ENCODE measurements at regions not wholly inside any gene's neighbourhood (a gene's known extent, or its start where the extent isn't known, plus 50 kb on each side); places are given as distances from the start of the nearest gene placed in this dataset.
"Not testable (repeated sequence)": the region's sequence is repeated elsewhere in the genome, so short reads cannot be mapped to it uniquely, and the experiment has no call there.

DNA sequence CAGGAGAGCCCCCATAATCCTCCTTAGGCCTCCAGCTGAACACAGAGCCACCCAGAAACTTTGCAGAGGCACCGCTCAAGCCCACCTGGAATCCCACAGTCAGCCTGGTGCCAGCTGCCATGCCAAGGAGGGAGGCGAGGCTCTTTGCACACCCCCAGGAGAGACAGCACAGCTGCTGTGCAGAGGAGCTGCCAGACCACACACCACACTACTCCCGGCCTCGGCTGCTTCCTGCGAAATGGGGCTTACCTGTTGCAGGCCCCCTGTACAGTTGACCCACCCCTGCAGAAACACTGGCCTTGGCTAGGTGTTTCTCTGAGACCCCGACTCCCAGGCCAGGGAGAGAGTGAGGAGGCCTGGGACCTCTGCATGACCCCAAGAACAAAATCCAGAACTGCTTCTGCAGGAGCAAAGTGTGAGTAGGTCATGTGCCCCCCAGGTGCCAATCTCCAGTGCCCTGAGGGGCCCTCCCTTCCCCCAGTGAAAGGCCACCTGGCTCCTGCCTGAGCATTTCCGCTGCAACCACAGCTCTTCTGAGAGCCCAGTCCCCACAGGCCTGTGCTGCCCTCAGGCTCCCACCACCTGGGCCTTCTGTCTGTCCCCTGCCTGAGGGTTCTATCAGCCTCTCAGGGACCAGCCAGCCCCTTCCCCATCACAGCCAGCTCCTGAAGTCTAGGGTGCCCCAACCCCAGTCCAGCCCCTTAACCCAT is 580.4 kb downstream of the UQCRFS1 start:
- Histone ChIP-seq H4K8ac (ENCODE audit: low read depth, low read length) (no peak overlapping the region), H3K14ac (ENCODE audit: low read length) (no peak overlapping the region), H3K9ac (ENCODE audit: low read depth, low read length, poor library complexity) (no peak overlapping the region), H2BK5ac (ENCODE audit: low read length) (peak overlapping the region; percentile 35), H3K27ac (replicated peaks; ENCODE audit: low read length) (no peak overlapping the region), H3K4me3 (ENCODE audit: low read length in 2 of 2) (no peak overlapping the region), H3K18ac (ENCODE audit: low read length) (peak overlapping the region; percentile 62), H3K4ac (ENCODE audit: low read length) (peak overlapping the region; percentile 45), H3K9me3 (replicated peaks in 1 of 2; ENCODE audit: control insufficient read depth in 2 of 2, insufficient read depth in 1 of 2, low read depth in 1 of 2, low read length in 2 of 2) (no peaks in the 10 kb centered on the region), H4K91ac (ENCODE audit: low read depth, low read length, poor library complexity) (no peak overlapping the region), H3K36me3 (replicated peaks in 1 of 2; ENCODE audit: control insufficient read depth in 2 of 2, insufficient read depth in 2 of 2, low read length in 2 of 2) (no peaks in the 10 kb centered on the region), H3K27me3 (ENCODE audit: control insufficient read depth in 3 of 3, insufficient read depth in 3 of 3, low read depth in 1 of 3, low read length in 3 of 3) (no peaks in the 10 kb centered on the region), H2BK12ac (ENCODE audit: low read length) (no peak overlapping the region), H2BK120ac (ENCODE audit: low read depth, low read length) (no peak overlapping the region), H3K23ac (ENCODE audit: low read depth, low read length, poor library complexity) (no peak overlapping the region), H3K79me1 (ENCODE audit: low read depth, low read length) (no peaks in the 10 kb centered on the region), H2AK5ac (ENCODE audit: low read depth, low read length) (peak overlapping the region; percentile 54), H2BK15ac (ENCODE audit: low read length) (no peak overlapping the region), H2AFZ (ENCODE audit: low read length) (no peak overlapping the region), H3K4me1 (ENCODE audit: control insufficient read depth in 2 of 2, insufficient read depth in 1 of 2, low read depth in 1 of 2, low read length in 2 of 2) (peaks cover 0 to 2% of the 10 kb centered on the region in 2 donors), H3K4me2 (ENCODE audit: insufficient read depth, low read length, poor library complexity, severe bottlenecking) (no peak overlapping the region)
- no peak for DNase-seq (ENCODE audit: low spot score)
- WGBS, 2 donors (ENCODE audit: extremely low coverage in 2 of 2, insufficient read length in 2 of 2, insufficient replicate concordance in 1 of 2) = no CpG with 5 or more reads among the region's 7 CpGs

GRCh38 chr19:28631961-28632360 is 581.0 kb downstream of the UQCRFS1 start:
- H3K4ac ChIP-seq (ENCODE audit: low read length) = no peak overlapping the region
- H3K27ac ChIP-seq (replicated peaks; ENCODE audit: low read length) = no peak overlapping the region
- no peak overlapping the region for H2AFZ ChIP-seq (ENCODE audit: low read length)
- WGBS, 2 donors (ENCODE audit: extremely low coverage in 2 of 2, insufficient read length in 2 of 2, insufficient replicate concordance in 1 of 2) = no CpG with 5 or more reads among the region's 6 CpGs
- H2AK5ac ChIP-seq (ENCODE audit: low read depth, low read length) = no peak overlapping the region
- H3K36me3 ChIP-seq (replicated peaks in 1 of 2; ENCODE audit: control insufficient read depth in 2 of 2, insufficient read depth in 2 of 2, low read length in 2 of 2) = no peaks in the 10 kb centered on the region
- H3K18ac ChIP-seq (ENCODE audit: low read length) = no peak overlapping the region
- H3K4me3 ChIP-seq (ENCODE audit: low read length in 2 of 2) = no peak overlapping the region
- H3K23ac ChIP-seq (ENCODE audit: low read depth, low read length, poor library complexity) = no peak overlapping the region
- peak overlapping the region; percentile 35 for H2BK5ac ChIP-seq (ENCODE audit: low read length)
- H2BK120ac ChIP-seq (ENCODE audit: low read depth, low read length) = no peak overlapping the region
- peaks cover 0 to 2% of the 10 kb centered on the region in 2 donors for H3K4me1 ChIP-seq (ENCODE audit: control insufficient read depth in 2 of 2, insufficient read depth in 1 of 2, low read depth in 1 of 2, low read length in 2 of 2)
- no peak overlapping the region for H2BK15ac ChIP-seq (ENCODE audit: low read length)
- H3K27me3 ChIP-seq (ENCODE audit: control insufficient read depth in 3 of 3, insufficient read depth in 3 of 3, low read depth in 1 of 3, low read length in 3 of 3) = no peaks in the 10 kb centered on the region
- no peak overlapping the region for H4K91ac ChIP-seq (ENCODE audit: low read depth, low read length, poor library complexity)
- DNase-seq (ENCODE audit: low spot score) = no peak
- H3K4me2 ChIP-seq (ENCODE audit: insufficient read depth, low read length, poor library complexity, severe bottlenecking) = no peak overlapping the region
- no peak overlapping the region for H4K8ac ChIP-seq (ENCODE audit: low read depth, low read length)
- no peak overlapping the region for H2BK12ac ChIP-seq (ENCODE audit: low read length)
- no peak overlapping the region for H3K14ac ChIP-seq (ENCODE audit: low read length)
- no peaks in the 10 kb centered on the region for H3K79me1 ChIP-seq (ENCODE audit: low read depth, low read length)
- H3K9me3 ChIP-seq (replicated peaks in 1 of 2; ENCODE audit: control insufficient read depth in 2 of 2, insufficient read depth in 1 of 2, low read depth in 1 of 2, low read length in 2 of 2) = no peaks in the 10 kb centered on the region
- H3K9ac ChIP-seq (ENCODE audit: low read depth, low read length, poor library complexity) = no peak overlapping the region

GRCh38 chr19:28627669-28628068 is 585.3 kb downstream of the UQCRFS1 start:
- Histone ChIP-seq H3K9ac (ENCODE audit: low read depth, low read length, poor library complexity) (no peak overlapping the region), H3K27ac (replicated peaks; ENCODE audit: low read length) (no peak overlapping the region), H3K4me3 (ENCODE audit: low read length in 2 of 2) (no peak overlapping the region), H3K9me3 (replicated peaks in 1 of 2; ENCODE audit: control insufficient read depth in 2 of 2, insufficient read depth in 1 of 2, low read depth in 1 of 2, low read length in 2 of 2) (no peaks in the 10 kb centered on the region), H2BK12ac (ENCODE audit: low read length) (no peak overlapping the region), H3K23ac (ENCODE audit: low read depth, low read length, poor library complexity) (no peak overlapping the region), H2BK15ac (ENCODE audit: low read length) (no peak overlapping the region), H4K8ac (ENCODE audit: low read depth, low read length) (no peak overlapping the region), H2AFZ (ENCODE audit: low read length) (no peak overlapping the region), H3K4me2 (ENCODE audit: insufficient read depth, low read length, poor library complexity, severe bottlenecking) (no peak overlapping the region), H3K14ac (ENCODE audit: low read length) (no peak overlapping the region), H3K79me1 (ENCODE audit: low read depth, low read length) (no peaks in the 10 kb centered on the region), H2BK120ac (ENCODE audit: low read depth, low read length) (no peak overlapping the region), H3K36me3 (replicated peaks in 1 of 2; ENCODE audit: control insufficient read depth in 2 of 2, insufficient read depth in 2 of 2, low read length in 2 of 2) (no peaks in the 10 kb centered on the region), H3K4me1 (ENCODE audit: control insufficient read depth in 2 of 2, insufficient read depth in 1 of 2, low read depth in 1 of 2, low read length in 2 of 2) (no peaks in the 10 kb centered on the region), H2AK5ac (ENCODE audit: low read depth, low read length) (no peak overlapping the region), H3K4ac (ENCODE audit: low read length) (no peak overlapping the region), H3K18ac (ENCODE audit: low read length) (no peak overlapping the region), H2BK5ac (ENCODE audit: low read length) (no peak overlapping the region), H4K91ac (ENCODE audit: low read depth, low read length, poor library complexity) (no peak overlapping the region), H3K27me3 (ENCODE audit: control insufficient read depth in 3 of 3, insufficient read depth in 3 of 3, low read depth in 1 of 3, low read length in 3 of 3) (no peaks in the 10 kb centered on the region)
- DNase-seq (ENCODE audit: low spot score) = no peak
- no CpG with 5 or more reads among the region's 1 CpG for WGBS, 2 donors (ENCODE audit: extremely low coverage in 2 of 2, insufficient read length in 2 of 2, insufficient replicate concordance in 1 of 2)

- not testable (repeated sequence) for H3K4ac ChIP-seq (ENCODE audit: low read length); H2AFZ ChIP-seq (ENCODE audit: low read length); H3K4me2 ChIP-seq (ENCODE audit: insufficient read depth, low read length, poor library complexity, severe bottlenecking); H2BK12ac ChIP-seq (ENCODE audit: low read length); H3K4me1 ChIP-seq (ENCODE audit: control insufficient read depth in 2 of 2, insufficient read depth in 1 of 2, low read depth in 1 of 2, low read length in 2 of 2); H3K27ac ChIP-seq (replicated peaks; ENCODE audit: low read length); H3K4me3 ChIP-seq (ENCODE audit: low read length in 2 of 2); H4K91ac ChIP-seq (ENCODE audit: low read depth, low read length, poor library complexity); H2BK15ac ChIP-seq (ENCODE audit: low read length); H2BK5ac ChIP-seq (ENCODE audit: low read length); H3K23ac ChIP-seq (ENCODE audit: low read depth, low read length, poor library complexity); H3K18ac ChIP-seq (ENCODE audit: low read length); H4K8ac ChIP-seq (ENCODE audit: low read depth, low read length); H3K79me1 ChIP-seq (ENCODE audit: low read depth, low read length); H3K9me3 ChIP-seq (replicated peaks in 1 of 2; ENCODE audit: control insufficient read depth in 2 of 2, insufficient read depth in 1 of 2, low read depth in 1 of 2, low read length in 2 of 2); H3K9ac ChIP-seq (ENCODE audit: low read depth, low read length, poor library complexity); H2AK5ac ChIP-seq (ENCODE audit: low read depth, low read length); H3K36me3 ChIP-seq (replicated peaks in 1 of 2; ENCODE audit: control insufficient read depth in 2 of 2, insufficient read depth in 2 of 2, low read length in 2 of 2); H3K27me3 ChIP-seq (ENCODE audit: control insufficient read depth in 3 of 3, insufficient read depth in 3 of 3, low read depth in 1 of 3, low read length in 3 of 3); H3K14ac ChIP-seq (ENCODE audit: low read length); DNase-seq (ENCODE audit: low spot score); H2BK120ac ChIP-seq (ENCODE audit: low read depth, low read length)
- WGBS, 2 donors (ENCODE audit: extremely low coverage in 2 of 2, insufficient read length in 2 of 2, insufficient replicate concordance in 1 of 2) = no CpG with 5 or more reads among the region's 2 CpGs
Observed at GRCh38 chr19:28626407-28626806, 586.5 kb downstream of the UQCRFS1 start.

All from neuronal stem cell (in vitro differentiated cells).